ENCODE measurements at regions not wholly inside any gene's neighbourhood (a gene's known extent, or its start where the extent isn't known, plus 50 kb on each side); places are given as distances from the start of the nearest gene placed in this dataset.

DNA sequence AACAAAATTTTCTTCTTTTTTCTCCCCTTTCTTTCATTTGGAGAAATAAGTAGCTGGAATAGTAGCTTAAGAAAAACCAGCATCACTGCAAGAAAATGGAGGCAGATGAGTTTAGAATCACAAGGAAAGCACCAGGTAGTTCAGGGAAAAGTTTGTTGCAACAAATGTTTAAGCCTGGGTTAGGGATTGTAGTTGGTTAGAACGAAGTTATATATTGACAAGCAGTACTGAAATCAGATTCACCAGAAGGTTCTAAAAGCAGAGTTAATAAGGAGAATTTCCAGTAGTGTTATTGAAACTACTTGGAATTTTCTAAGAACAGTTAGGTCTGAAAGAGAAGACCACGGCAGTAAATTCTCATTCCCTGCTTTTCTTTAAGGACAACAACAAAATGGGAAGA, 70.2 kb downstream of the BMP2 start:
- TF ChIP-seq, protein P1, sequence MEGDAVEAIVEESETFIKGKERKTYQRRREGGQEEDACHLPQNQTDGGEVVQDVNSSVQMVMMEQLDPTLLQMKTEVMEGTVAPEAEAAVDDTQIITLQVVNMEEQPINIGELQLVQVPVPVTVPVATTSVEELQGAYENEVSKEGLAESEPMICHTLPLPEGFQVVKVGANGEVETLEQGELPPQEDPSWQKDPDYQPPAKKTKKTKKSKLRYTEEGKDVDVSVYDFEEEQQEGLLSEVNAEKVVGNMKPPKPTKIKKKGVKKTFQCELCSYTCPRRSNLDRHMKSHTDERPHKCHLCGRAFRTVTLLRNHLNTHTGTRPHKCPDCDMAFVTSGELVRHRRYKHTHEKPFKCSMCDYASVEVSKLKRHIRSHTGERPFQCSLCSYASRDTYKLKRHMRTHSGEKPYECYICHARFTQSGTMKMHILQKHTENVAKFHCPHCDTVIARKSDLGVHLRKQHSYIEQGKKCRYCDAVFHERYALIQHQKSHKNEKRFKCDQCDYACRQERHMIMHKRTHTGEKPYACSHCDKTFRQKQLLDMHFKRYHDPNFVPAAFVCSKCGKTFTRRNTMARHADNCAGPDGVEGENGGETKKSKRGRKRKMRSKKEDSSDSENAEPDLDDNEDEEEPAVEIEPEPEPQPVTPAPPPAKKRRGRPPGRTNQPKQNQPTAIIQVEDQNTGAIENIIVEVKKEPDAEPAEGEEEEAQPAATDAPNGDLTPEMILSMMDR (conservative IDR thresholded peaks at IDR 0.05): no peak
- no peak for TF ChIP-seq ZFX (IDR thresholded peaks at IDR 0.05)
